ENCODE measurements at regions not wholly inside any gene's neighbourhood (a gene's known extent, or its start where the extent isn't known, plus 50 kb on each side); places are given as distances from the start of the nearest gene placed in this dataset.

GRCh38 chr5:68071736-68072135 lies 143.8 kb upstream of the PIK3R1 start:
- no peak overlapping the region; the same call in 1 of the 2 replicates for H3K27ac Mint-ChIP-seq
- H3K9me3 Mint-ChIP-seq: no peaks in the 10 kb centered on the region; the same call in 1 of the 2 replicates

More at GRCh38 chr5:68071736-68072135, 143.8 kb upstream of the PIK3R1 start:
- ATAC-seq (no peak), DNase-seq (ENCODE audit: low spot score) (no peak)
- Mint-ChIP-seq H3K4me3 (no peak overlapping the region), H3K36me3 (no peaks in the 10 kb centered on the region), H3K27me3 (ENCODE audit: low read depth) (no peaks in the 10 kb centered on the region), H3K4me1 (no peaks in the 10 kb centered on the region)
- no peak for TF ChIP-seq ZNF121 (CRISPR knock-in tag; IDR thresholded peaks at IDR 0.05)
- TF ChIP-seq ZSCAN18 (CRISPR knock-in tag; IDR thresholded peaks at IDR 0.05): no peak
- no peak for TF ChIP-seq ZNF219 (CRISPR knock-in tag; IDR thresholded peaks at IDR 0.05; ENCODE audit: borderline replicate concordance)
- TF ChIP-seq GRHL2 (CRISPR knock-in tag; IDR thresholded peaks at IDR 0.05; ENCODE audit: insufficient replicate concordance, severe bottlenecking): no peak
- TF ChIP-seq, protein P1, sequence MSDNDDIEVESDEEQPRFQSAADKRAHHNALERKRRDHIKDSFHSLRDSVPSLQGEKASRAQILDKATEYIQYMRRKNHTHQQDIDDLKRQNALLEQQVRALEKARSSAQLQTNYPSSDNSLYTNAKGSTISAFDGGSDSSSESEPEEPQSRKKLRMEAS (CRISPR knock-in tag; IDR thresholded peaks at IDR 0.05): no peak
- no peak for TF ChIP-seq AR (CRISPR knock-in tag; IDR thresholded peaks at IDR 0.05)
- TF ChIP-seq, protein P2, sequence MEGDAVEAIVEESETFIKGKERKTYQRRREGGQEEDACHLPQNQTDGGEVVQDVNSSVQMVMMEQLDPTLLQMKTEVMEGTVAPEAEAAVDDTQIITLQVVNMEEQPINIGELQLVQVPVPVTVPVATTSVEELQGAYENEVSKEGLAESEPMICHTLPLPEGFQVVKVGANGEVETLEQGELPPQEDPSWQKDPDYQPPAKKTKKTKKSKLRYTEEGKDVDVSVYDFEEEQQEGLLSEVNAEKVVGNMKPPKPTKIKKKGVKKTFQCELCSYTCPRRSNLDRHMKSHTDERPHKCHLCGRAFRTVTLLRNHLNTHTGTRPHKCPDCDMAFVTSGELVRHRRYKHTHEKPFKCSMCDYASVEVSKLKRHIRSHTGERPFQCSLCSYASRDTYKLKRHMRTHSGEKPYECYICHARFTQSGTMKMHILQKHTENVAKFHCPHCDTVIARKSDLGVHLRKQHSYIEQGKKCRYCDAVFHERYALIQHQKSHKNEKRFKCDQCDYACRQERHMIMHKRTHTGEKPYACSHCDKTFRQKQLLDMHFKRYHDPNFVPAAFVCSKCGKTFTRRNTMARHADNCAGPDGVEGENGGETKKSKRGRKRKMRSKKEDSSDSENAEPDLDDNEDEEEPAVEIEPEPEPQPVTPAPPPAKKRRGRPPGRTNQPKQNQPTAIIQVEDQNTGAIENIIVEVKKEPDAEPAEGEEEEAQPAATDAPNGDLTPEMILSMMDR (IDR thresholded peaks at IDR 0.05): no peak
- TF ChIP-seq RELA (CRISPR knock-in tag; IDR thresholded peaks at IDR 0.05; ENCODE audit: borderline replicate concordance): no peak
- TF ChIP-seq, protein P3, sequence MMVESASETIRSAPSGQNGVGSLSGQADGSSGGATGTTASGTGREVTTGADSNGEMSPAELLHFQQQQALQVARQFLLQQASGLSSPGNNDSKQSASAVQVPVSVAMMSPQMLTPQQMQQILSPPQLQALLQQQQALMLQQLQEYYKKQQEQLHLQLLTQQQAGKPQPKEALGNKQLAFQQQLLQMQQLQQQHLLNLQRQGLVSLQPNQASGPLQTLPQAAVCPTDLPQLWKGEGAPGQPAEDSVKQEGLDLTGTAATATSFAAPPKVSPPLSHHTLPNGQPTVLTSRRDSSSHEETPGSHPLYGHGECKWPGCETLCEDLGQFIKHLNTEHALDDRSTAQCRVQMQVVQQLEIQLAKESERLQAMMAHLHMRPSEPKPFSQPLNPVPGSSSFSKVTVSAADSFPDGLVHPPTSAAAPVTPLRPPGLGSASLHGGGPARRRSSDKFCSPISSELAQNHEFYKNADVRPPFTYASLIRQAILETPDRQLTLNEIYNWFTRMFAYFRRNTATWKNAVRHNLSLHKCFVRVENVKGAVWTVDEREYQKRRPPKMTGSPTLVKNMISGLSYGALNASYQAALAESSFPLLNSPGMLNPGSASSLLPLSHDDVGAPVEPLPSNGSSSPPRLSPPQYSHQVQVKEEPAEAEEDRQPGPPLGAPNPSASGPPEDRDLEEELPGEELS (CRISPR knock-in tag; IDR thresholded peaks at IDR 0.05): no peak
- TF ChIP-seq, protein P4, sequence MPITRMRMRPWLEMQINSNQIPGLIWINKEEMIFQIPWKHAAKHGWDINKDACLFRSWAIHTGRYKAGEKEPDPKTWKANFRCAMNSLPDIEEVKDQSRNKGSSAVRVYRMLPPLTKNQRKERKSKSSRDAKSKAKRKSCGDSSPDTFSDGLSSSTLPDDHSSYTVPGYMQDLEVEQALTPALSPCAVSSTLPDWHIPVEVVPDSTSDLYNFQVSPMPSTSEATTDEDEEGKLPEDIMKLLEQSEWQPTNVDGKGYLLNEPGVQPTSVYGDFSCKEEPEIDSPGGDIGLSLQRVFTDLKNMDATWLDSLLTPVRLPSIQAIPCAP (CRISPR knock-in tag; IDR thresholded peaks at IDR 0.05): no peak
- TF ChIP-seq ERG (CRISPR knock-in tag; IDR thresholded peaks at IDR 0.05): no peak
- TF ChIP-seq TP53 (CRISPR knock-in tag; IDR thresholded peaks at IDR 0.05): no peak
- TF ChIP-seq ZNF263 (CRISPR knock-in tag; IDR thresholded peaks at IDR 0.05; ENCODE audit: low read depth): no peak
- no peak for TF ChIP-seq USF1 (CRISPR knock-in tag; IDR thresholded peaks at IDR 0.05)
- no peak for TF ChIP-seq OVOL2 (CRISPR knock-in tag; IDR thresholded peaks at IDR 0.05; ENCODE audit: borderline replicate concordance)
- TF ChIP-seq TCF7 (CRISPR knock-in tag; IDR thresholded peaks at IDR 0.05; ENCODE audit: low read depth): no peak
- no peak for TF ChIP-seq ZBTB21 (CRISPR knock-in tag; IDR thresholded peaks at IDR 0.05; ENCODE audit: borderline replicate concordance)
- no peak for TF ChIP-seq JAZF1 (CRISPR knock-in tag; IDR thresholded peaks at IDR 0.05)
- no peak for TF ChIP-seq ELF4 (CRISPR knock-in tag; IDR thresholded peaks at IDR 0.05; ENCODE audit: low read depth)
- no peak for TF ChIP-seq ATF2 (CRISPR knock-in tag; IDR thresholded peaks at IDR 0.05; ENCODE audit: borderline replicate concordance, low read depth)
- CTCF ChIA-PET: interaction anchor here (0.7 kb wide), 1 partner anchor 116 kb away, joined by 4 read pairs; no protein-coding TSS in a partner anchor
- POLR2A ChIA-PET: no interaction called here

Data from WTC11 (cell line).